ENCODE measurements at regions not wholly inside any gene's neighbourhood (a gene's known extent, or its start where the extent isn't known, plus 50 kb on each side); places are given as distances from the start of the nearest gene placed in this dataset.

GRCh38 chr7:156207306-156207705, 395.0 kb upstream of the SHH start:
- Mint-ChIP-seq H3K4me3 (no peak overlapping the region), H3K27me3 (no peaks in the 10 kb centered on the region)
- H3K9me3 ChIP-seq (ENCODE audit: control extremely low read depth in 1 of 3, control insufficient read depth in 2 of 3, insufficient read depth in 1 of 3, low read length in 2 of 3), result no peaks in the 10 kb centered on the region

GRCh38 chr7:156206174-156206573, 393.9 kb upstream of the SHH start:
- Histone ChIP-seq H3K9ac (ENCODE audit: low read length) (no peak overlapping the region), H4K20me1 (ENCODE audit: control insufficient read depth, insufficient read depth, low read length, poor library complexity, severe bottlenecking) (no peaks in the 10 kb centered on the region), H3K4me2 (replicated peaks; ENCODE audit: low read depth, low read length, poor library complexity, severe bottlenecking) (no peak overlapping the region), H3K4me3 (ENCODE audit: control extremely low read depth in 1 of 5, extremely low read depth in 1 of 5, insufficient read depth in 1 of 5, low read depth in 2 of 5, low read length in 4 of 5) (no peak overlapping the region), H3K4me1 (ENCODE audit: control insufficient read depth in 2 of 2, insufficient read depth in 2 of 2, low read length in 2 of 2) (no peaks in the 10 kb centered on the region), H3K27ac (ENCODE audit: low read length in 2 of 2) (no peak overlapping the region), H2AFZ (ENCODE audit: insufficient read depth, low read depth, low read length, poor library complexity, severe bottlenecking) (no peak overlapping the region), H3K79me2 (ENCODE audit: control insufficient read depth, insufficient read depth, low read length) (no peaks in the 10 kb centered on the region), H3K27me3 (replicated peaks in 1 of 4; ENCODE audit: control extremely low read depth in 1 of 4, control insufficient read depth in 3 of 4, insufficient read depth in 4 of 4, low read length in 3 of 4) (no peaks in the 10 kb centered on the region), H3K9me3 (ENCODE audit: control extremely low read depth in 1 of 3, control insufficient read depth in 2 of 3, insufficient read depth in 1 of 3, low read length in 2 of 3) (no peaks in the 10 kb centered on the region), H3K36me3 (replicated peaks in 1 of 2; ENCODE audit: control extremely low read depth in 1 of 2, control insufficient read depth in 1 of 2, extremely low read depth in 1 of 2, insufficient read depth in 2 of 2, low read length in 1 of 2) (no peaks in the 10 kb centered on the region)
- CTCF ChIA-PET, result no interaction called here
- ATAC-seq (ENCODE audit: low read depth) (no peak), DNase-seq (no peak)
- H3K4me3 Mint-ChIP-seq, result no peak overlapping the region
- H3K4me1 Mint-ChIP-seq, result no peaks in the 10 kb centered on the region
- H3K27ac Mint-ChIP-seq, result no peak overlapping the region
- no peak for TF ChIP-seq CTCF (IDR thresholded peaks at IDR 0.05)
- TF ChIP-seq EZH2 (IDR thresholded peaks at IDR 0.05; ENCODE audit: borderline replicate concordance, insufficient read depth, low read depth, low read length, poor library complexity, severe bottlenecking), result no peak
- POLR2A ChIA-PET, result no interaction called here
- no peaks in the 10 kb centered on the region for H3K9me3 Mint-ChIP-seq (ENCODE audit: insufficient read depth)
- intact Hi-C loops (cut with micrococcal nuclease), result no loop called here
- no peaks in the 10 kb centered on the region for H3K27me3 Mint-ChIP-seq
- WGBS (ENCODE audit: insufficient coverage), result 80% methylated on average over 6 of the region's 8 CpGs

More at GRCh38 chr7:156207306-156207705, 395.0 kb upstream of the SHH start:
- H3K27me3 ChIP-seq (replicated peaks in 1 of 4; ENCODE audit: control extremely low read depth in 1 of 4, control insufficient read depth in 3 of 4, insufficient read depth in 4 of 4, low read length in 3 of 4), result no peaks in the 10 kb centered on the region
- H3K4me1 ChIP-seq (ENCODE audit: control insufficient read depth in 2 of 2, insufficient read depth in 2 of 2, low read length in 2 of 2), result no peaks in the 10 kb centered on the region
- H4K20me1 ChIP-seq (ENCODE audit: control insufficient read depth, insufficient read depth, low read length, poor library complexity, severe bottlenecking), result no peaks in the 10 kb centered on the region
- H3K4me2 ChIP-seq (replicated peaks; ENCODE audit: low read depth, low read length, poor library complexity, severe bottlenecking), result no peak overlapping the region
- no peaks in the 10 kb centered on the region for H3K4me1 Mint-ChIP-seq
- TF ChIP-seq EZH2 (IDR thresholded peaks at IDR 0.05; ENCODE audit: borderline replicate concordance, insufficient read depth, low read depth, low read length, poor library complexity, severe bottlenecking) (no peak), CTCF (IDR thresholded peaks at IDR 0.05) (no peak)
- WGBS (ENCODE audit: insufficient coverage), result 98% methylated on average over 4 of the region's 6 CpGs
- no peaks in the 10 kb centered on the region for H3K36me3 ChIP-seq (replicated peaks in 1 of 2; ENCODE audit: control extremely low read depth in 1 of 2, control insufficient read depth in 1 of 2, extremely low read depth in 1 of 2, insufficient read depth in 2 of 2, low read length in 1 of 2)
- ChIA-PET CTCF (no interaction called here), POLR2A (no interaction called here)
- H3K27ac ChIP-seq (ENCODE audit: low read length in 2 of 2), result no peak overlapping the region
- H2AFZ ChIP-seq (ENCODE audit: insufficient read depth, low read depth, low read length, poor library complexity, severe bottlenecking), result no peak overlapping the region
- no peak overlapping the region for H3K9ac ChIP-seq (ENCODE audit: low read length)
- H3K4me3 ChIP-seq (ENCODE audit: control extremely low read depth in 1 of 5, extremely low read depth in 1 of 5, insufficient read depth in 1 of 5, low read depth in 2 of 5, low read length in 4 of 5), result no peak overlapping the region
- no peaks in the 10 kb centered on the region for H3K79me2 ChIP-seq (ENCODE audit: control insufficient read depth, insufficient read depth, low read length)
- DNase-seq (no peak), ATAC-seq (ENCODE audit: low read depth) (no peak)
- intact Hi-C loops (cut with micrococcal nuclease), result no loop called here
- H3K9me3 Mint-ChIP-seq (ENCODE audit: insufficient read depth), result no peaks in the 10 kb centered on the region
- no peak overlapping the region for H3K27ac Mint-ChIP-seq

All from B cell (primary cell).